Right atrium auricular region (tissue), 2 donors: ENCODE measurements at regions not wholly inside any gene's neighbourhood (a gene's known extent, or its start where the extent isn't known, plus 50 kb on each side); places are given as distances from the start of the nearest gene placed in this dataset.

Experiments
- DNase-seq: peaks from one replicate; pipeline ENCODE4 v3.0.0-alpha.2; 2019; ENCODE audit warnings: low spot score
- H3K27ac ChIP-seq, 2 donors: fragments of 200-600 bp; sonication (generic); 1 replicate in 1 of 2; 2 replicates in 1 of 2; pipeline ENCODE4 v1.5.1; 2016 to 2019
- H3K27me3 ChIP-seq, 2 donors: fragments of 200-600 bp; sonication (generic); one replicate each; pipeline versions ENCODE4 v1.5.1 to v1.6.0; 2017 to 2019
- H3K36me3 ChIP-seq: fragments of 200-600 bp; sonication (generic); one replicate; pipeline ENCODE4 v1.5.1; 2016
- H3K4me1 ChIP-seq, 2 donors: fragments of 200-600 bp; sonication (generic); one replicate each; pipeline versions ENCODE4 v1.5.1 to v1.6.0; 2017 to 2019
- H3K4me3 ChIP-seq, 2 donors: fragments of 200-600 bp; sonication (generic); 1 replicate in 1 of 2; 2 replicates in 1 of 2; pipeline ENCODE4 v1.5.1; 2017 to 2019; ENCODE audit warnings: mild to moderate bottlenecking in 1 of 2, moderate library complexity in 1 of 2
- H3K9me3 ChIP-seq, 2 donors: fragments of 200-600 bp; sonication (generic); one replicate each; pipeline ENCODE4 v1.5.1; 2019
- TF ChIP-seq, protein P1 (sequence below), 2 donors: fragments of 200-600 bp; sonication (generic); IDR thresholded peaks; one replicate each; pipeline ENCODE4 v1.5.1; 2019; ENCODE audit warnings: antibody characterized with exemption in 2 of 2

GRCh38 chr6:147867433-147868226 lies 359.1 kb downstream of the SAMD5 start:
- Histone ChIP-seq H3K36me3 (no peaks in the 10 kb centered on the region), H3K4me1 (no peaks in the 10 kb centered on the region), H3K27ac (no peak overlapping the region), H3K4me3 (no peak overlapping the region), H3K27me3 (no peaks in the 10 kb centered on the region), H3K9me3 (no peaks in the 10 kb centered on the region)
- no peak for DNase-seq
- TF ChIP-seq, protein P1, sequence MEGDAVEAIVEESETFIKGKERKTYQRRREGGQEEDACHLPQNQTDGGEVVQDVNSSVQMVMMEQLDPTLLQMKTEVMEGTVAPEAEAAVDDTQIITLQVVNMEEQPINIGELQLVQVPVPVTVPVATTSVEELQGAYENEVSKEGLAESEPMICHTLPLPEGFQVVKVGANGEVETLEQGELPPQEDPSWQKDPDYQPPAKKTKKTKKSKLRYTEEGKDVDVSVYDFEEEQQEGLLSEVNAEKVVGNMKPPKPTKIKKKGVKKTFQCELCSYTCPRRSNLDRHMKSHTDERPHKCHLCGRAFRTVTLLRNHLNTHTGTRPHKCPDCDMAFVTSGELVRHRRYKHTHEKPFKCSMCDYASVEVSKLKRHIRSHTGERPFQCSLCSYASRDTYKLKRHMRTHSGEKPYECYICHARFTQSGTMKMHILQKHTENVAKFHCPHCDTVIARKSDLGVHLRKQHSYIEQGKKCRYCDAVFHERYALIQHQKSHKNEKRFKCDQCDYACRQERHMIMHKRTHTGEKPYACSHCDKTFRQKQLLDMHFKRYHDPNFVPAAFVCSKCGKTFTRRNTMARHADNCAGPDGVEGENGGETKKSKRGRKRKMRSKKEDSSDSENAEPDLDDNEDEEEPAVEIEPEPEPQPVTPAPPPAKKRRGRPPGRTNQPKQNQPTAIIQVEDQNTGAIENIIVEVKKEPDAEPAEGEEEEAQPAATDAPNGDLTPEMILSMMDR (IDR thresholded peaks at IDR 0.05): no peak

- H3K36me3 ChIP-seq: no peaks in the 10 kb centered on the region
- H3K4me1 ChIP-seq: no peaks in the 10 kb centered on the region
- TF ChIP-seq, protein P1 (IDR thresholded peaks at IDR 0.05): no peak
- H3K27ac ChIP-seq: no peak overlapping the region
- no peak overlapping the region for H3K4me3 ChIP-seq
- DNase-seq: no peak
- no peaks in the 10 kb centered on the region for H3K27me3 ChIP-seq
- H3K9me3 ChIP-seq: no peaks in the 10 kb centered on the region
Measured at GRCh38 chr6:147868427-147869190, 360.1 kb downstream of the SAMD5 start.

GRCh38 chr6:147869201-147869600 lies 360.7 kb downstream of the SAMD5 start:
- H3K4me3 ChIP-seq: no peak overlapping the region
- no peaks in the 10 kb centered on the region for H3K4me1 ChIP-seq
- no peaks in the 10 kb centered on the region for H3K36me3 ChIP-seq
- no peaks in the 10 kb centered on the region for H3K9me3 ChIP-seq
- no peak for DNase-seq
- no peak overlapping the region for H3K27ac ChIP-seq
- TF ChIP-seq, protein P1 (IDR thresholded peaks at IDR 0.05): no peak
- no peaks in the 10 kb centered on the region for H3K27me3 ChIP-seq

- no peaks in the 10 kb centered on the region for H3K9me3 ChIP-seq
- no peak for DNase-seq
- no peak overlapping the region for H3K4me3 ChIP-seq
- H3K36me3 ChIP-seq: no peaks in the 10 kb centered on the region
- no peaks in the 10 kb centered on the region for H3K4me1 ChIP-seq
- no peak overlapping the region for H3K27ac ChIP-seq
- TF ChIP-seq, protein P1 (IDR thresholded peaks at IDR 0.05): no peak
- H3K27me3 ChIP-seq: no peaks in the 10 kb centered on the region
Measured at GRCh38 chr6:147869869-147870268, 361.4 kb downstream of the SAMD5 start.

- TF ChIP-seq, protein P1 (IDR thresholded peaks at IDR 0.05): no peak
- no peaks in the 10 kb centered on the region for H3K36me3 ChIP-seq
Measured at GRCh38 chr6:147870506-147871110, 362.1 kb downstream of the SAMD5 start.

More at GRCh38 chr6:147870506-147871110, 362.1 kb downstream of the SAMD5 start:
- H3K4me3 ChIP-seq: no peak overlapping the region
- no peak overlapping the region for H3K27ac ChIP-seq
- H3K27me3 ChIP-seq: no peaks in the 10 kb centered on the region
- no peak for DNase-seq
- no peaks in the 10 kb centered on the region for H3K4me1 ChIP-seq
- no peaks in the 10 kb centered on the region for H3K9me3 ChIP-seq
